ENCODE measurements at regions not wholly inside any gene's neighbourhood (a gene's known extent, or its start where the extent isn't known, plus 50 kb on each side); places are given as distances from the start of the nearest gene placed in this dataset.

- DNase-seq (ENCODE audit: low read depth): no peak
Measured at GRCh38 chr13:57918086-57918485, 286.5 kb downstream of the PCDH17 start.

DNA sequence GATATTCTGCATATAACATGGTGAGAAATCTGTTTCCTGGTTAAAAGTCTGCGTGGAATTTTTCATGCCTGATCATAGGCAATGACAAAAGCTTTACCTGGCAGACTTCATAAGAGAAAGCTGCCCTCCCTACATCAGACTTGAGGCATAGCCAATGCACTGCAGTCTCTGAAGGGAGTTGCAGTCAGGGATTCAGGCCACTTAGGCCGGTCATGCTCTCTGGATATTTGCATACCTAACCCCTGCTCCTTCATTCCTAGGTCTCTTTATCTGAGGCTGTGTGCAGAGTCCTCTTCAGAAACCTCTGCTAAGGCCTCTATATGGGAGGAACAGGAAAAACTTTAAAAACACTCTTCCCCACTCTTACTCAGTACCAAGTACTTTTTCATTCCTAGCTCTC is 287.4 kb downstream of the PCDH17 start:
- no peak for DNase-seq (ENCODE audit: low read depth)

- DNase-seq (ENCODE audit: low read depth): no peak
Measured at GRCh38 chr13:57925250-57925649, 293.7 kb downstream of the PCDH17 start.

DNA sequence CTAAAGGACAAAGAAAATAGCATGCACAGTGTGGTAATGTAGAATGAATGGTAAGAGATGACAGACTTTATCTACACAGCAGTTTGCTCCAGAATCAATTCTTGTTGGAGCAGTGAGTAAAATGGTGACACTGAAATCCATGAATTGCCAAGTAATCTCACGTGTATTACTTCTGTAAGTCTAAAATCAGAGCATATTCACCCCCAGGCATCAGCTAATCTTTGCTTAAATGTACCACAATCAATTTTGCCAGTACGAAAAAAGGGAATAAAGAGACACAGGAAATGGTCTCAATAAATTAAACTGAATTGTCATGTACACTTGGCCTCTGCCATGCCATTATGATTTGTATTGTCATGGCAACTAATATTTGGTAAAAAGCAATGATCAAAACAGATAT is 294.2 kb downstream of the PCDH17 start:
- no peak for DNase-seq (ENCODE audit: low read depth)

- DNase-seq (ENCODE audit: low read depth): no peak
Measured at GRCh38 chr13:57932061-57932460, 300.5 kb downstream of the PCDH17 start.

- no peak for DNase-seq (ENCODE audit: low read depth)
Measured at GRCh38 chr13:57933606-57934005, 302.1 kb downstream of the PCDH17 start.

- DNase-seq (ENCODE audit: low read depth): no peak
Measured at GRCh38 chr13:57935965-57936364, 304.4 kb downstream of the PCDH17 start.

- no peak for DNase-seq (ENCODE audit: low read depth)
Measured at GRCh38 chr13:57946361-57946760, 314.8 kb downstream of the PCDH17 start.

GRCh38 chr13:57948884-57949283 is 317.3 kb downstream of the PCDH17 start:
- no peak for DNase-seq (ENCODE audit: low read depth)

- no peak for DNase-seq (ENCODE audit: low read depth)
Measured at GRCh38 chr13:57969951-57970350, 338.4 kb downstream of the PCDH17 start.

DNA sequence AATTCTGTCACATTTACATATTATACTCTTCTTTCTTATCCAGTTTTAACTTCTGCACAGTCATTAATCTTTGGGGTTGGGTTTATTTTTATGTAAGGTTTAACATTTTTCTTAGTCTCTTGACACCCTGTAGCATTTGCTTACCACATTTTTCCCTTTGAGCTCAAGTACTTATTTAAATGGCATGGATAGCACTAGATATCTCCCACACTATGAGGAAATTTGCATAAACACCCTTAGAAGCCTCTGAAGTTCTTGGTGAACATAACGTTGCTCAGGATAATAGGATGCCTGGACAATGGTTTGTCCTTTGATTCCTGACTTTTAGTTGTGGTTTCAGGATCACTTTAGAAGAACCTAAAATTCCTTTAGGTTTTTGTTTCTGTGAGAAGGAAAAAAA is 338.9 kb downstream of the PCDH17 start:
- DNase-seq (ENCODE audit: low read depth): no peak

GRCh38 chr13:57982782-57983181 is 351.2 kb downstream of the PCDH17 start:
- DNase-seq (ENCODE audit: low read depth): no peak

DNA sequence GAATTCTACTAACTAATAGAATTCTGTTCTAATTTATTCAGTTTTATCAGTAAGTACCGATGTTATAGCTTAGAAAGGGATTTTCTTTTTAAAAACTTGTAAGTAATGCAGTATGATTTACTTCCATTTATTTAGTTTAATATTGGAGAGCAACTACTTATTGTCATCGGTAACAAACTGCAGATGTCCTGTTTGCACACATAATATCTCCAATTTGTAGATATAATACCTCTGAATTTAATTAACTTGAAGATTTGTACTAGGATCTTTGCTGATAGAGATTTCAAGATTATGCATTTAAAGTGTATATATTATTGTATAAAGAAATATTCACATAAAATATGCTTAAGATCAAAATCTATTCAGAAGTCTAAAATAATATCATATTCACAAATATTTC is 356.7 kb downstream of the PCDH17 start:
- no peak for DNase-seq (ENCODE audit: low read depth)

DNA sequence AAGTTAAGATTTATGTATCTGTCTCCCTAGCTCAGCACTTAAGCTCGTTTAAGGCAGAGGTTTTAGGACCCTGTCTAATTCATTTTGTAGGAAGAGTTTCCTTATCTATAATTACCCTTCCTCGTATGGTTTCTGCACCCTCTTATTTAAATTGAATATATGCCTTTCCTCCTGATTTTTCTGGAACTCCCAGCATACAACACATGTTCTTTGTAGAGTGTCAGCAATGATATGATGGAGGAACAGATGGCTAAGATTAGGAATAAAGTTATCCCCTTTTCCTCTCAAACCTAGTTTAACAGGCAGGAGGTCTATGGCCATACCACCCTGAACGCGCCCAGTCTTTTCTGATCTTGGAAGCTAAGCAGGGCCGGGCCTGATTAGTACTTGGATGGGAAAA is 359.5 kb downstream of the PCDH17 start:
- no peak for DNase-seq (ENCODE audit: low read depth)

- DNase-seq (ENCODE audit: low read depth): no peak
Measured at GRCh38 chr13:57992416-57992815, 360.9 kb downstream of the PCDH17 start.

DNA sequence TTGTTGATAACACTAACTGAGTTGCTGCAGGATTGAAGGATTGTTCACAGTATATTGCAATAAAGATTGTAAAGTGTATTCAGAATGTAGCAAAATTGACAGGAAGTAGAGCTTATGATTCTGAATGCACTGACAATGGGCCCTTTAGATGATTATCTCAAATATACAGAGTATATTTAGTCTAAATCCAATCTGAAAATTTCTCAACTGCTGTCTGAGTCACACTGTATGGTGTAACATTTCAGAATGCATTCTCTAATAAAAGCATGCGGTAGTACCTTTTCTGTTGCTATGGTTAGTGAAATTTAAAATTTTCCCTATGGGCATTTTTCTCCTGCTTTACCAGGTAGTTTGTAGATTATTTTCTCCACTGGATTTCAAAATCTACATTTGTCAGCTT is 365.2 kb downstream of the PCDH17 start:
- no peak for DNase-seq (ENCODE audit: low read depth)

GRCh38 chr13:58004751-58005150 is 373.2 kb downstream of the PCDH17 start:
- no peak for DNase-seq (ENCODE audit: low read depth)

DNA sequence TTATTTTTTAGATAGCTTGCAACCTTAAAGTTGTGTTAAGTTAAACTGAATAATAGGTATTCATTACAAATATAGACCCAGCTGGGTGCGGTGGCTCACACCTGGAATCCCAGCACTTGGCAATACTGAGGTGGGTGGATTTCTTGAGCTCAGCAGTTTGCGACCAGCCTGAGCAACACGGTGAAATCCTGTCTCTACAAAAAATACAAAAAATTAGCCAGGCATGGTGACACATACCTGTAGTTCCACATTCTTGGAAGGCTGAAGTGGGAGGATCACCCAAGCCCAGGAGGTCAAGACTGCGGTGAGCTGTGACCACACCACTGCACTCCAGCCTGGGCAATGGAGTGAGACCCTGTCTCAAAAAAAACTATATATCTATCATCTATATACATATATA is 386.5 kb downstream of the PCDH17 start:
- no peak for DNase-seq (ENCODE audit: low read depth)

- no peak for DNase-seq (ENCODE audit: low read depth)
Measured at GRCh38 chr13:58018865-58019264, 387.3 kb downstream of the PCDH17 start.

GRCh38 chr13:58024103-58024502 is 392.6 kb downstream of the PCDH17 start:
- DNase-seq (ENCODE audit: low read depth): no peak

DNA sequence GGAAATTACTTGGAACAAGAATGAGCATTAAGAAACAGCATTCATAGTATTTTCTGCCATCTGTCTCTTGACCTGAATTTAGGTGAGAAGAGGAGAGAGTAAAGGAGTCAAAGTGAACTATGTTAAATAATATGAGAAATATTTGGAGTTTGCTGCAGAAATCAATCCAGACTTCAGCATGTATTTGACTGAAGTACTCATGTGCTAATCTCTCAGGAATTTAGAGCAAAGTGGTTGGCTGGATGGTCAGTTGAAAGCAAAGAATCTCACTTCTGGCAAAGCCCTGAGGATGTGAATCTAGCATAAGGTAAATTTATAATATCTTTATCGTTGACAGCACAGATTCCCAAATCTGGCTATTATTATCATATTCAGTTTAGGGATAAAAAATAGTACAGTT is 394.3 kb downstream of the PCDH17 start:
- DNase-seq (ENCODE audit: low read depth): no peak

GRCh38 chr13:58032676-58033460 is 401.3 kb downstream of the PCDH17 start:
- no peak for DNase-seq (ENCODE audit: low read depth)

- DNase-seq (ENCODE audit: low read depth): no peak
Measured at GRCh38 chr13:58043971-58044370, 412.4 kb downstream of the PCDH17 start.

- DNase-seq (ENCODE audit: low read depth): no peak
Measured at GRCh38 chr13:58048670-58049069, 417.1 kb downstream of the PCDH17 start.

Data from EH (cell line).